ENCODE measurements at regions not wholly inside any gene's neighbourhood (a gene's known extent, or its start where the extent isn't known, plus 50 kb on each side); places are given as distances from the start of the nearest gene placed in this dataset.

GRCh38 chr17:14781123-14781522, 480.2 kb downstream of the HS3ST3B1 start:
- peaks cover 13% of the 10 kb centered on the region for H3K4me1 ChIP-seq (ENCODE audit: control insufficient read depth, insufficient read depth, low read length)
- no peak overlapping the region for H3K4me3 ChIP-seq (ENCODE audit: insufficient read depth, low read depth, low read length)
- no peaks in the 10 kb centered on the region for H3K27me3 ChIP-seq (ENCODE audit: control insufficient read depth, insufficient read depth, low read length, poor library complexity, severe bottlenecking)
- H3K27ac ChIP-seq (ENCODE audit: insufficient read depth, low read depth, low read length, poor library complexity, severe bottlenecking), result no peak overlapping the region
- H3K36me3 ChIP-seq (ENCODE audit: control insufficient read depth, insufficient read depth, low read length), result no peaks in the 10 kb centered on the region
- H3K9me3 ChIP-seq (ENCODE audit: control insufficient read depth, low read length), result no peaks in the 10 kb centered on the region
- 93 to 94% methylated on average over 2 of the region's 2 CpGs for WGBS, 2 experiments

GRCh38 chr17:14780097-14780651, 479.3 kb downstream of the HS3ST3B1 start:
- 50 to 52% methylated on average over 13 of the region's 13 CpGs for WGBS, 2 experiments
- H3K4me3 ChIP-seq (ENCODE audit: insufficient read depth, low read depth, low read length), result no peak overlapping the region
- no peaks in the 10 kb centered on the region for H3K9me3 ChIP-seq (ENCODE audit: control insufficient read depth, low read length)
- peaks cover 13% of the 10 kb centered on the region for H3K4me1 ChIP-seq (ENCODE audit: control insufficient read depth, insufficient read depth, low read length)
- H3K27me3 ChIP-seq (ENCODE audit: control insufficient read depth, insufficient read depth, low read length, poor library complexity, severe bottlenecking), result no peaks in the 10 kb centered on the region
- H3K36me3 ChIP-seq (ENCODE audit: control insufficient read depth, insufficient read depth, low read length), result no peaks in the 10 kb centered on the region
- H3K27ac ChIP-seq (ENCODE audit: insufficient read depth, low read depth, low read length, poor library complexity, severe bottlenecking), result peak overlapping the region; percentile 55

- Histone ChIP-seq H3K4me3 (ENCODE audit: insufficient read depth, low read depth, low read length) (no peak overlapping the region), H3K4me1 (ENCODE audit: control insufficient read depth, insufficient read depth, low read length) (peaks cover 13% of the 10 kb centered on the region), H3K27me3 (ENCODE audit: control insufficient read depth, insufficient read depth, low read length, poor library complexity, severe bottlenecking) (no peaks in the 10 kb centered on the region), H3K36me3 (ENCODE audit: control insufficient read depth, insufficient read depth, low read length) (no peaks in the 10 kb centered on the region), H3K9me3 (ENCODE audit: control insufficient read depth, low read length) (no peaks in the 10 kb centered on the region), H3K27ac (ENCODE audit: insufficient read depth, low read depth, low read length, poor library complexity, severe bottlenecking) (no peak overlapping the region)
- WGBS, 2 experiments, result 94 to 96% methylated on average over 5 of the region's 5 CpGs
Observed at GRCh38 chr17:14779241-14779640, 478.4 kb downstream of the HS3ST3B1 start.

- Histone ChIP-seq H3K4me3 (ENCODE audit: insufficient read depth, low read depth, low read length) (no peak overlapping the region), H3K4me1 (ENCODE audit: control insufficient read depth, insufficient read depth, low read length) (peaks cover 13% of the 10 kb centered on the region), H3K27me3 (ENCODE audit: control insufficient read depth, insufficient read depth, low read length, poor library complexity, severe bottlenecking) (no peaks in the 10 kb centered on the region), H3K9me3 (ENCODE audit: control insufficient read depth, low read length) (no peaks in the 10 kb centered on the region), H3K27ac (ENCODE audit: insufficient read depth, low read depth, low read length, poor library complexity, severe bottlenecking) (no peak overlapping the region), H3K36me3 (ENCODE audit: control insufficient read depth, insufficient read depth, low read length) (no peaks in the 10 kb centered on the region)
- 66 to 67% methylated on average over 2 of the region's 2 CpGs for WGBS, 2 experiments
Observed at GRCh38 chr17:14777291-14777690, 476.4 kb downstream of the HS3ST3B1 start.

GRCh38 chr17:14776791-14777190, 475.9 kb downstream of the HS3ST3B1 start:
- Histone ChIP-seq H3K27me3 (ENCODE audit: control insufficient read depth, insufficient read depth, low read length, poor library complexity, severe bottlenecking) (no peaks in the 10 kb centered on the region), H3K4me1 (ENCODE audit: control insufficient read depth, insufficient read depth, low read length) (peaks cover 13% of the 10 kb centered on the region), H3K27ac (ENCODE audit: insufficient read depth, low read depth, low read length, poor library complexity, severe bottlenecking) (no peak overlapping the region), H3K36me3 (ENCODE audit: control insufficient read depth, insufficient read depth, low read length) (no peaks in the 10 kb centered on the region), H3K4me3 (ENCODE audit: insufficient read depth, low read depth, low read length) (no peak overlapping the region), H3K9me3 (ENCODE audit: control insufficient read depth, low read length) (no peaks in the 10 kb centered on the region)
- 80 to 93% methylated on average over 1 of the region's 1 CpG for WGBS, 2 experiments

GRCh38 chr17:14775731-14776492, 475.0 kb downstream of the HS3ST3B1 start:
- Histone ChIP-seq H3K27me3 (ENCODE audit: control insufficient read depth, insufficient read depth, low read length, poor library complexity, severe bottlenecking) (no peaks in the 10 kb centered on the region), H3K4me1 (ENCODE audit: control insufficient read depth, insufficient read depth, low read length) (peaks cover 13% of the 10 kb centered on the region), H3K4me3 (ENCODE audit: insufficient read depth, low read depth, low read length) (no peak overlapping the region), H3K27ac (ENCODE audit: insufficient read depth, low read depth, low read length, poor library complexity, severe bottlenecking) (no peak overlapping the region), H3K9me3 (ENCODE audit: control insufficient read depth, low read length) (no peaks in the 10 kb centered on the region), H3K36me3 (ENCODE audit: control insufficient read depth, insufficient read depth, low read length) (no peaks in the 10 kb centered on the region)
- 84 to 88% methylated on average over 8 of the region's 8 CpGs for WGBS, 2 experiments

- 100% methylated on average over 1 of the region's 1 CpG for WGBS, 2 experiments
Observed at GRCh38 chr17:14774774-14775173, 473.9 kb downstream of the HS3ST3B1 start.

GRCh38 chr17:14772776-14773175, 471.9 kb downstream of the HS3ST3B1 start:
- Histone ChIP-seq H3K4me3 (ENCODE audit: insufficient read depth, low read depth, low read length) (no peak overlapping the region), H3K27ac (ENCODE audit: insufficient read depth, low read depth, low read length, poor library complexity, severe bottlenecking) (no peak overlapping the region), H3K4me1 (ENCODE audit: control insufficient read depth, insufficient read depth, low read length) (no peaks in the 10 kb centered on the region), H3K9me3 (ENCODE audit: control insufficient read depth, low read length) (no peaks in the 10 kb centered on the region), H3K27me3 (ENCODE audit: control insufficient read depth, insufficient read depth, low read length, poor library complexity, severe bottlenecking) (no peaks in the 10 kb centered on the region), H3K36me3 (ENCODE audit: control insufficient read depth, insufficient read depth, low read length) (no peaks in the 10 kb centered on the region)
- 87 to 93% methylated on average over 1 to 2 of the region's 2 CpGs for WGBS, 2 experiments

More at GRCh38 chr17:14774774-14775173, 473.9 kb downstream of the HS3ST3B1 start:
- no peaks in the 10 kb centered on the region for H3K9me3 ChIP-seq (ENCODE audit: control insufficient read depth, low read length)
- H3K4me3 ChIP-seq (ENCODE audit: insufficient read depth, low read depth, low read length), result no peak overlapping the region
- peaks cover 4% of the 10 kb centered on the region for H3K4me1 ChIP-seq (ENCODE audit: control insufficient read depth, insufficient read depth, low read length)
- no peaks in the 10 kb centered on the region for H3K27me3 ChIP-seq (ENCODE audit: control insufficient read depth, insufficient read depth, low read length, poor library complexity, severe bottlenecking)
- no peak overlapping the region for H3K27ac ChIP-seq (ENCODE audit: insufficient read depth, low read depth, low read length, poor library complexity, severe bottlenecking)
- no peaks in the 10 kb centered on the region for H3K36me3 ChIP-seq (ENCODE audit: control insufficient read depth, insufficient read depth, low read length)

GRCh38 chr17:14771543-14771942, 470.7 kb downstream of the HS3ST3B1 start:
- H3K4me3 ChIP-seq (ENCODE audit: insufficient read depth, low read depth, low read length), result no peak overlapping the region
- no peaks in the 10 kb centered on the region for H3K9me3 ChIP-seq (ENCODE audit: control insufficient read depth, low read length)
- no peak overlapping the region for H3K27ac ChIP-seq (ENCODE audit: insufficient read depth, low read depth, low read length, poor library complexity, severe bottlenecking)
- no peaks in the 10 kb centered on the region for H3K27me3 ChIP-seq (ENCODE audit: control insufficient read depth, insufficient read depth, low read length, poor library complexity, severe bottlenecking)
- WGBS, 2 experiments, result 93 to 98% methylated on average over 6 of the region's 6 CpGs
- no peaks in the 10 kb centered on the region for H3K4me1 ChIP-seq (ENCODE audit: control insufficient read depth, insufficient read depth, low read length)
- no peaks in the 10 kb centered on the region for H3K36me3 ChIP-seq (ENCODE audit: control insufficient read depth, insufficient read depth, low read length)

- Histone ChIP-seq H3K4me1 (ENCODE audit: control insufficient read depth, insufficient read depth, low read length) (no peaks in the 10 kb centered on the region), H3K27me3 (ENCODE audit: control insufficient read depth, insufficient read depth, low read length, poor library complexity, severe bottlenecking) (no peaks in the 10 kb centered on the region), H3K27ac (ENCODE audit: insufficient read depth, low read depth, low read length, poor library complexity, severe bottlenecking) (no peak overlapping the region), H3K9me3 (ENCODE audit: control insufficient read depth, low read length) (no peaks in the 10 kb centered on the region), H3K36me3 (ENCODE audit: control insufficient read depth, insufficient read depth, low read length) (no peaks in the 10 kb centered on the region), H3K4me3 (ENCODE audit: insufficient read depth, low read depth, low read length) (no peak overlapping the region)
- 94 to 97% methylated on average over 2 of the region's 2 CpGs for WGBS, 2 experiments
Observed at GRCh38 chr17:14768923-14769322, 468.0 kb downstream of the HS3ST3B1 start.

All from ectodermal cell (in vitro differentiated cells).